ENCODE measurements at regions not wholly inside any gene's neighbourhood (a gene's known extent, or its start where the extent isn't known, plus 50 kb on each side); places are given as distances from the start of the nearest gene placed in this dataset.

DNA sequence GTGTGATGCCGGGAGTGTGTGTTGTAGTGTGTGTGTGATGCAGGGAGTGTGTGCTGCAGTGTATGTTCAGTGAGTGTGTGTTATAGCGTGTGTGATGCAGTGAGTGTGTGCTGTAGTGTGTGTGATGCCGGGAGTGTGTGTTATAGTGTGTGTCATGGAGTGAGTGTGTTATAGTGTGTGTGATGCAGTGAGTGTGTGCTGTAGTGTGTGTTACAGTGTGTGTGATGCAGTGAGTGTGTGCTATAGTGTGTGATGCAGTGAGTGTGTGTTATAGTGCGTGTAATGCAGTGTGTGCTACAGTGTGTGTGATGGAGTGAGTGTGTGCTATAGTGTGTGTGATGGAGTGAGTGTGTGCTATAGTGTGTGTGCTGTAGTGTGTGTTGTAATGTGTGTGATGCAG is 182.1 kb upstream of the SOX11 start:
- DNase-seq: no peak
- no peak overlapping the region for H3K4me3 ChIP-seq
- H3K4me1 ChIP-seq: no peaks in the 10 kb centered on the region
- intact Hi-C loops (cut with DNase I; ENCODE audit: low total_unique reads): no loop called here
- H3K36me3 ChIP-seq: no peaks in the 10 kb centered on the region
- no peaks in the 10 kb centered on the region for H3K27me3 ChIP-seq
- H3K27ac ChIP-seq: no peak overlapping the region
- TF ChIP-seq, protein P1, sequence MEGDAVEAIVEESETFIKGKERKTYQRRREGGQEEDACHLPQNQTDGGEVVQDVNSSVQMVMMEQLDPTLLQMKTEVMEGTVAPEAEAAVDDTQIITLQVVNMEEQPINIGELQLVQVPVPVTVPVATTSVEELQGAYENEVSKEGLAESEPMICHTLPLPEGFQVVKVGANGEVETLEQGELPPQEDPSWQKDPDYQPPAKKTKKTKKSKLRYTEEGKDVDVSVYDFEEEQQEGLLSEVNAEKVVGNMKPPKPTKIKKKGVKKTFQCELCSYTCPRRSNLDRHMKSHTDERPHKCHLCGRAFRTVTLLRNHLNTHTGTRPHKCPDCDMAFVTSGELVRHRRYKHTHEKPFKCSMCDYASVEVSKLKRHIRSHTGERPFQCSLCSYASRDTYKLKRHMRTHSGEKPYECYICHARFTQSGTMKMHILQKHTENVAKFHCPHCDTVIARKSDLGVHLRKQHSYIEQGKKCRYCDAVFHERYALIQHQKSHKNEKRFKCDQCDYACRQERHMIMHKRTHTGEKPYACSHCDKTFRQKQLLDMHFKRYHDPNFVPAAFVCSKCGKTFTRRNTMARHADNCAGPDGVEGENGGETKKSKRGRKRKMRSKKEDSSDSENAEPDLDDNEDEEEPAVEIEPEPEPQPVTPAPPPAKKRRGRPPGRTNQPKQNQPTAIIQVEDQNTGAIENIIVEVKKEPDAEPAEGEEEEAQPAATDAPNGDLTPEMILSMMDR (IDR thresholded peaks at IDR 0.05): no peak
- H3K9me3 ChIP-seq: no peaks in the 10 kb centered on the region

DNA sequence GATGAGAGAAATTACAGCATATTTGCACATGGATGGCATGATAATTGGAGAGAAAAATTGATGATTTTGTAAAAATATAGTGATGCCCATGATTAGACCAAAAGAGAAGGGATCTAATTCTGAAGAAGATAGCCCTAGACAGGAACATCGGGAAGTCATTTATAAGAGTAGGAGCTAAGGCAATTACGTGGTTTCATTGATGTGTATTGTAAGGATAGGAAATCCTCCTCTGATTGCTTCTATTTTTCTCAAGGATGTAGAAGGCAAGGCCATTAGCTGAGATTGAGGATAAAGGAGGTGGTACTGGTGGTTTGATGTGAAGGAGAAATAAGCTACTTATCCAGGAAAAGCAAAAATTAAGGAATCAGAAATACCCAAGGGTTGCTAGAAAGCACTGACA is 176.5 kb upstream of the SOX11 start:
- no peak overlapping the region for H3K4me3 ChIP-seq
- H3K27me3 ChIP-seq: no peaks in the 10 kb centered on the region
- TF ChIP-seq, protein P1 (IDR thresholded peaks at IDR 0.05): no peak
- H3K27ac ChIP-seq: no peak overlapping the region
- no peak for DNase-seq
- intact Hi-C loops (cut with DNase I; ENCODE audit: low total_unique reads): no loop called here
- H3K4me1 ChIP-seq: no peaks in the 10 kb centered on the region
- no peaks in the 10 kb centered on the region for H3K9me3 ChIP-seq
- H3K36me3 ChIP-seq: no peaks in the 10 kb centered on the region

DNA sequence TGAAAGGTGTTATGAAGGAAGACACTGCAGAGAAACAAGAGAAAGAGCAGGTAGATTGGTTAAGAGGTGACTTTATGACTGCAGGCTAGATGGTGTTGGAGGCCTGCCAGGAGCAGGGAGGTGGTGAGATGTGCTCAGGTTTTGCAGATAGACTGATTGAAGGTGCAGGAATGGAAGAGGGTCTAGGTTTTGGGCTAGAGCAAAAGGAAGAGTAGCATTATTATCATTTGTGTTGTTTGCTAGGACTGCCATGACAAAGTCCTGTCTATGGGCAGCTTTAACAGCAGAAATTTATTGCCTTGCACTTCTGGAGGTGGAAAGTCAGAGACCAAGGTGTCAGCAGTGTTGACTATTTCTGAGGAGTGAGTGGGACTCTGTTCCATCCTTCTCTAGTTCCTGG is 172.9 kb upstream of the SOX11 start:
- DNase-seq: no peak
- no peaks in the 10 kb centered on the region for H3K36me3 ChIP-seq

DNA sequence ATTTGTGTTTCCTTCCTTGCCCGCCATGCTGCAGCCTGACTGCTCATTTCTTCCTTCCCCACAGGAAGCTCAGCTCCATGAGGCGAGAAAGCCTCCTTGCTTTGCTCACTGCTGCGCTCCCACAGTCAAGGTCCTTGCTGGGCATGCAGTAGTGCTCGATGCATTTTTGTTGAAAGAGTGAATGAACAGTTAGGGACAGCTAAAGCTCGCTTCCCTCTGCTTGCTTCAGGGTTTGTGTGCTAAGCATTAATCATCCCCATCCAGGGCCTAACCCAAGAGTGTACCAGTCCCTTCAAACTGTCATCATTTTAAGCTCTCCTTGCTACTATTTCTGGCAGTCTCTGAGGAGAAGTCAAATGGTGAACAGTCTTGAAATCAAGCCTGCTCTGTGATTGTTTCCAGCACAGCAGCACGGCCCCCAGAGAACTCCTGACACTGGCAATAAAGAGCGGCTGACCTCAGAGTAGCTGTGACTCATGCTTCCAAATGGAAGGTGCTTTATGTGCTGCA is 171.7 kb upstream of the SOX11 start:
- no peak for DNase-seq
- Histone ChIP-seq H3K27me3 (no peaks in the 10 kb centered on the region), H3K4me3 (no peak overlapping the region), H3K27ac (no peak overlapping the region), H3K4me1 (no peaks in the 10 kb centered on the region), H3K9me3 (no peaks in the 10 kb centered on the region), H3K36me3 (no peaks in the 10 kb centered on the region)
- TF ChIP-seq, protein P1 (IDR thresholded peaks at IDR 0.05): no peak
- intact Hi-C loops (cut with DNase I; ENCODE audit: low total_unique reads): no loop called here

More for the DNA sequence above, 172.9 kb upstream of the SOX11 start:
- Histone ChIP-seq H3K27ac (no peak overlapping the region), H3K9me3 (no peaks in the 10 kb centered on the region), H3K27me3 (no peaks in the 10 kb centered on the region), H3K4me1 (no peaks in the 10 kb centered on the region), H3K4me3 (no peak overlapping the region)
- TF ChIP-seq, protein P1 (IDR thresholded peaks at IDR 0.05): no peak
- intact Hi-C loops (cut with DNase I; ENCODE audit: low total_unique reads): no loop called here

DNA sequence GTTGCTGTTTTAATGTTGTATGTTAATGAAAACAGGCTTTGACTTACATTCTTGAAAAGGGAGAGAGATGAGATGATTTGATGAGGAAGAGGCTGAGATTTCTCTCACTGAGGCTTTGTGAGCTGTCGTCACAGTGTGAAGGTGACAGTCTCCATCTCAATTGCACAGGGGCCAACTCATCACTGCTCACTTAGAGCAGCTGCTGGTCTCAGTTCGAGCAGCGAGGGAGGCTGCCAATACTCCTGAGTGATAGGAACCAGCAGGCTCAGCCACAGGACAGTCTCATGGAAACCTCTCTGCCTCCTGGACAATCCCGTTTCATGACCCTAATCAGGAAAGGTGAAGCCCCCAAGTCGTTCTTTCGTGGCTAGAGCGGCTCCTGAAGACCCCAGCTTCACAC is 170.7 kb upstream of the SOX11 start:
- intact Hi-C loops (cut with DNase I; ENCODE audit: low total_unique reads): no loop called here
- H3K4me3 ChIP-seq: no peak overlapping the region
- H3K27ac ChIP-seq: no peak overlapping the region
- no peak for DNase-seq
- H3K4me1 ChIP-seq: no peaks in the 10 kb centered on the region
- no peaks in the 10 kb centered on the region for H3K36me3 ChIP-seq
- H3K9me3 ChIP-seq: no peaks in the 10 kb centered on the region
- no peaks in the 10 kb centered on the region for H3K27me3 ChIP-seq
- TF ChIP-seq, protein P1 (IDR thresholded peaks at IDR 0.05): no peak

DNA sequence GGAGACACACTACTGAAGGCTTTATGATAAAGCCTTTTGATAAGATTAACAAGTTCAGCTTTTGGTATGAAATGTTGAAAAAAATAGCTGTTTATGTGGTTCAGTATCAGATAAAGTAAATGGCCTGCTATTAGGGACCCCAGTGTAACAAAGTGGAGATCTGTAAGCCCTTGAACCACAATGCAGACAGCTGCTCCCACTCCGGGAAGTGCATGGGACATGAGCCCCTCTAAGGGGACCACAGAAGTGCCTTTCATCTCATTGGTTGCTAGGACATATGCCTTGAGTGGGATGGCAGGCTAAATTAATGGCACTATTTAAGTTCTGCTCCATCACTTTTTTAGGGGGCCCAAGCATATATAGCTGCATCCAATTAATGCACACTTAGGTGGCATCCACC is 167.6 kb upstream of the SOX11 start:
- H3K27me3 ChIP-seq: no peaks in the 10 kb centered on the region
- no peaks in the 10 kb centered on the region for H3K4me1 ChIP-seq
- TF ChIP-seq, protein P1 (IDR thresholded peaks at IDR 0.05): no peak
- no peak overlapping the region for H3K4me3 ChIP-seq
- H3K36me3 ChIP-seq: no peaks in the 10 kb centered on the region
- H3K9me3 ChIP-seq: no peaks in the 10 kb centered on the region
- intact Hi-C loops (cut with DNase I; ENCODE audit: low total_unique reads): no loop called here
- no peak overlapping the region for H3K27ac ChIP-seq
- no peak for DNase-seq
